Astrocyte (in vitro differentiated cells and primary cell): ENCODE measurements at regions not wholly inside any gene's neighbourhood (a gene's known extent, or its start where the extent isn't known, plus 50 kb on each side); places are given as distances from the start of the nearest gene placed in this dataset.

Experiments used
- CTCF ChIP-seq: IDR thresholded peaks from 2 replicates; pipeline ENCODE4 v1.5.1; 2011; ENCODE audit warnings: low read depth, mild to moderate bottlenecking, inconsistent platforms, low read length, moderate library complexity; ENCODE audit not compliant: insufficient read depth
- EZH2 ChIP-seq: IDR thresholded peaks from 2 replicates; pipeline ENCODE4 v1.6.1; 2012; ENCODE audit warnings: mild to moderate bottlenecking, low read length, inconsistent platforms; ENCODE audit not compliant: insufficient read depth

- TF ChIP-seq CTCF (no peak), EZH2 (no peak)
These were observed 78.2 kb upstream of the BNC1 start for GRCh38 chr15:83362706-83363105.
